ENCODE measurements at regions not wholly inside any gene's neighbourhood (a gene's known extent, or its start where the extent isn't known, plus 50 kb on each side); places are given as distances from the start of the nearest gene placed in this dataset.

DNA sequence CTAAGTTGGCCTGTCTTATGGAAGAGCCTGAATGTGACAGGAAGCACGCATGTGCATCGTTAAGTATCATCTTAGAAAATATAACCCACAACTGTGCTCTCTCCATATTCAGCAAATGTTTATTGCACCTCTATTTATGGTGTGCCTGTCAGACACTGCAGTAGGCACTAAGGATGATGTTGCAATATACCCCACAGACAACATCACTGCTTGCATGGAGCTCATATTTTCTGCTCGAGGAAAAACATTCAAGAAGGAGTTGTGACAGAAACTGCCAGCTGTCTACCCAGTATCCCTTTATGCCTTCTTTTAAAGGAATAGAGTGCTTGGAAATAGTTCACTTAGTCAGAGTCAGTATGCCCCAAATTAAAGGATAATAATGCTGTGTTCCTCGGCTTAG, 132.3 kb upstream of the RBFOX1 start:
- TF ChIP-seq, protein P1, sequence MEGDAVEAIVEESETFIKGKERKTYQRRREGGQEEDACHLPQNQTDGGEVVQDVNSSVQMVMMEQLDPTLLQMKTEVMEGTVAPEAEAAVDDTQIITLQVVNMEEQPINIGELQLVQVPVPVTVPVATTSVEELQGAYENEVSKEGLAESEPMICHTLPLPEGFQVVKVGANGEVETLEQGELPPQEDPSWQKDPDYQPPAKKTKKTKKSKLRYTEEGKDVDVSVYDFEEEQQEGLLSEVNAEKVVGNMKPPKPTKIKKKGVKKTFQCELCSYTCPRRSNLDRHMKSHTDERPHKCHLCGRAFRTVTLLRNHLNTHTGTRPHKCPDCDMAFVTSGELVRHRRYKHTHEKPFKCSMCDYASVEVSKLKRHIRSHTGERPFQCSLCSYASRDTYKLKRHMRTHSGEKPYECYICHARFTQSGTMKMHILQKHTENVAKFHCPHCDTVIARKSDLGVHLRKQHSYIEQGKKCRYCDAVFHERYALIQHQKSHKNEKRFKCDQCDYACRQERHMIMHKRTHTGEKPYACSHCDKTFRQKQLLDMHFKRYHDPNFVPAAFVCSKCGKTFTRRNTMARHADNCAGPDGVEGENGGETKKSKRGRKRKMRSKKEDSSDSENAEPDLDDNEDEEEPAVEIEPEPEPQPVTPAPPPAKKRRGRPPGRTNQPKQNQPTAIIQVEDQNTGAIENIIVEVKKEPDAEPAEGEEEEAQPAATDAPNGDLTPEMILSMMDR (conservative IDR thresholded peaks at IDR 0.05; ENCODE audit: low read depth, low read length), result no peak
- DNase-seq (ENCODE audit: low read depth), result no peak
- H3K4me3 ChIP-seq (ENCODE audit: low read length), result no peak overlapping the region

DNA sequence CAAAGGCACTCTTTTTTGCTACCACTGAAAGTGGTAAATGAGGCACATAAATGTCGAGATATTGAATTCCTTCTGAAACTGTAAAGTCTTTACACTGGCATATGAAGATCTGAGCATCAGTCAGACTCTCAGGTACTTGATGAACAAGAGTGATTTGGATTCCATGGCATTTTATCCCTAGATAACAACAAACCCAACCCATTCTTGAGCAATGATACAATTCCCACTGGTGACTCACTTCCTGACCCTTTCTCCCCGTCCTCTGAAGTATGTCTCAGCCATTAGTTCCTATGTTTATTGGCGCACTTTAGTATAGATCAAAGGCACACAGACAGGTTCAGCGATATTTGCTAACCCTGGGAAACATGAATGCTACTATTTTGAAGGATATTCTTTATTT, 147.0 kb upstream of the RBFOX1 start:
- H3K4me3 ChIP-seq (ENCODE audit: low read length), result no peak overlapping the region
- TF ChIP-seq, protein P1 (conservative IDR thresholded peaks at IDR 0.05; ENCODE audit: low read depth, low read length), result no peak
- no peak for DNase-seq (ENCODE audit: low read depth)

DNA sequence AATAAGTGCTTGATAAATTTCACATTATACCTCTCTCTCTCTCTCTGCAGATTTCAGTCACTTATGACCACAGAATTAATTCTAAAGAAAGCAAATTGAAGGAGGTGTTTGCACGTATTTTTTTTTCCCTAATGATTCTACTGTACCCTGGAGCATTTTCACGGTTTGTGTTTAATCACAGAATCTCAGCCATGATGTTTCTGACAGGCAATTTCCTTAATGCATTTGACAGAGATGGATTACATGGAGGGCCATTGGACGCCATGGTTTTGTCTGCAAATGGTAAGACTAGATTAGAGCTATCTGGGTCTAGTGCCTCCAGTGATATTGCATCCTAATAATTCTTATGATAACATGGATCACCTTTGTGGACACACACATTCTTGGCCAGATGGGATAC, 147.5 kb upstream of the RBFOX1 start:
- DNase-seq (ENCODE audit: low read depth), result no peak
- H3K4me3 ChIP-seq (ENCODE audit: low read length), result no peak overlapping the region
- TF ChIP-seq, protein P1 (conservative IDR thresholded peaks at IDR 0.05; ENCODE audit: low read depth, low read length), result no peak

DNA sequence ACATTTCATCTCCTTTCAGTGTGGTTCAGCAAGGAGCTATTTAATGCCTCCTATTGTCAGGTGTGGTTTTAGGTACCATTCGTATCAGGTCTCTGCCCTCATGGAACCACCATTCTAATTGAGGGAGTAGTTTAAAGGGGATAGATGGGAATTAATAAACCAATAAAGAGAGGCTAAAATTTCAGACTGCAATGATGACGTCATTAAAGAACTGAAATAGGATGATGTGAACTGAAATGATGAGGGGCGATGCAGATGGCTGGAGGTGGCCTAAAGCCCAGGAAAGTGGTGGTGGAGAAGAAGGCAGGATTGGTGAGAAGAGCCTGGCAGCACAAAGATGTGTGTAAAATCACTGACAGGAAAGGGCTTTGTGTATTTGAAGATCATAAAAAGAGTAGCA, 148.9 kb upstream of the RBFOX1 start:
- DNase-seq (ENCODE audit: low read depth), result no peak
- TF ChIP-seq, protein P1 (conservative IDR thresholded peaks at IDR 0.05; ENCODE audit: low read depth, low read length), result no peak
- H3K4me3 ChIP-seq (ENCODE audit: low read length), result no peak overlapping the region

DNA sequence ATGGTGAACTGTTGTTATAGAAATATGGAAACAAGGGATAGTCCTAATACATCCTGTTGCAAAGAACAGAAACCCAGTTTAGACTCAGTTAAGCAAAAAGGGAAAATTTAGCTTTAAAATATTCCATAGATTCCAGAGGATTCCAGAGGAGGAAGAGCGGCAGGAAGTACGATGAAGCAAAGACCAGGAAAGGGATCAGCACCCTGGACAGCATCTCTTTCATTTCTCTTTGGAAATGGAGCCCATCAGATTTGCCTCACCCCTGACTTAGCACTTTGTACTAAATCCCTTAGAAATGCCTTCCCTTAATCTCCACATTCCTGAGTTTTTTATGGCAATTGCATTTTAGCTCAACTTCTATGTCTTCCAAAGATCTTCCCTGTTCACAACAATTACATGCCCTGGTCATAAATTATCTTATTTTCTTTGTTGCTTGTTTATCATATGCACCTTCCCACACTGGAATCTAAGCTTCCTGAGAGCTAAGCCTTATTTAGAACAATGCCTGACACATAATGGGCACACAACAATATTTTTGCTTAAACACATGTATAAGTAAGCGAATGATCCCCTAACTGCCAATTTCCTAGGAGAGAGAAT, 150.0 kb upstream of the RBFOX1 start:
- TF ChIP-seq, protein P1 (conservative IDR thresholded peaks at IDR 0.05; ENCODE audit: low read depth, low read length), result no peak
- DNase-seq (ENCODE audit: low read depth), result no peak
- H3K4me3 ChIP-seq (ENCODE audit: low read length), result no peak overlapping the region

DNA sequence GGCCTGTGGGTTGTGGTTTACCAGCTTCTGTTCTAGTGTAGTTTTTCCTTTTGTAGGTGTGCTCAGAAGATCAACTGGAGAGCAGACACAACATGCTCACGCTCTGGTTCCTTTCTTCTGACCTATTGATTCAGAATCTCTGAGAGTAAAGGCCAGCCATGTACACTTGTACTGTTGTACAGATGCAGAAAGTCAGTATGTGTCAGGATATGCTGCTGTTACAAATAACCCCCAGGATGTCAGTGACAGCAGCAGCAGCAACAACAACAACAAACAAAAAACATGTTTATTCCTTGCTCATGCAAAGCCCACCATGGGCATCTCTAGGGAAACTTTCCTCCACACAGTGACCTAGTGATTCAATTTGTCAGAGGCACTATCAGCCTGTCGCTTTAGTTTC, 154.8 kb upstream of the RBFOX1 start:
- H3K4me3 ChIP-seq (ENCODE audit: low read length), result no peak overlapping the region
- TF ChIP-seq, protein P1 (conservative IDR thresholded peaks at IDR 0.05; ENCODE audit: low read depth, low read length), result no peak
- DNase-seq (ENCODE audit: low read depth), result no peak

DNA sequence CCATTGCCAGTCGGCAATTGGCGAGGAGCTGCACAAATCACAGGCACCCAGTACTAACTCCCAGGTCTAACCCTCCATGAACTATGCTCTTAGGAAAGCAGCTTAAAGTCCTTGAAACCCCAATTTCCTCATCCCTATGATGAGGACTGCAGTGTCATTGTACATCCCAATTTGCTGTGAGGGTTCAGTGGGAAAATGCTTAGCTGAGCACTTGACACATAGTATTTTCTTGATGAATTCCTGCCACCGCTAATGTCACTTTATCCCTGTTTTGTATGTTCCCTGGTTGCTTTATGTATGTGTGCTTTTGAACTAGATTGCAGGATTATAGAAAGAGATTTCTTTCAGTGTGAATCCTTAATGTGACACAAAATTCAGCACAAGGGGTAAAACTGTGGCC, 161.5 kb upstream of the RBFOX1 start:
- no peak for DNase-seq (ENCODE audit: low read depth)
- TF ChIP-seq, protein P1 (conservative IDR thresholded peaks at IDR 0.05; ENCODE audit: low read depth, low read length), result no peak

More for the DNA sequence above, 161.5 kb upstream of the RBFOX1 start:
- H3K4me3 ChIP-seq (ENCODE audit: low read length), result no peak overlapping the region
